ENCODE measurements at regions not wholly inside any gene's neighbourhood (a gene's known extent, or its start where the extent isn't known, plus 50 kb on each side); places are given as distances from the start of the nearest gene placed in this dataset.

- intact Hi-C loops (cut with DNase I; ENCODE audit: low total_unique reads) (no loop called here), in situ Hi-C loops (cut with MboI; ENCODE audit: low sequenced_read_pairs in 4 of 4) (no loop called here)
- Histone ChIP-seq H3K4me1 (no peaks in the 10 kb centered on the region), H3K36me3 (no peaks in the 10 kb centered on the region), H3K9me3 (no peaks in the 10 kb centered on the region), H3K4me3 (no peak overlapping the region), H3K27me3 (no peaks in the 10 kb centered on the region), H3K27ac (no peak overlapping the region)
- TF ChIP-seq CTCF (IDR thresholded peaks at IDR 0.05 in 4 of 5, conservative IDR thresholded peaks at IDR 0.05 in 1 of 5) (no peak), POLR2A (IDR thresholded peaks at IDR 0.05) (no peak)
- ATAC-seq (no peak), DNase-seq (no peak)
Measured at GRCh38 chr3:147904421-147904820, 495.3 kb downstream of the ZIC1 start.

- ATAC-seq = no peak
- in situ Hi-C loops (cut with MboI; ENCODE audit: low sequenced_read_pairs in 4 of 4) (no loop called here), intact Hi-C loops (cut with DNase I; ENCODE audit: low total_unique reads) (no loop called here)
- no peaks in the 10 kb centered on the region for H3K4me1 ChIP-seq
- TF ChIP-seq POLR2A (IDR thresholded peaks at IDR 0.05) = no peak
- TF ChIP-seq CTCF (IDR thresholded peaks at IDR 0.05 in 4 of 5, conservative IDR thresholded peaks at IDR 0.05 in 1 of 5) = no peak
- no peak overlapping the region for H3K4me3 ChIP-seq
- H3K36me3 ChIP-seq = no peaks in the 10 kb centered on the region
- DNase-seq = no peak
- H3K27me3 ChIP-seq = no peaks in the 10 kb centered on the region
- H3K27ac ChIP-seq = no peak overlapping the region
- no peaks in the 10 kb centered on the region for H3K9me3 ChIP-seq
Measured at GRCh38 chr3:147906285-147906684, 497.1 kb downstream of the ZIC1 start.

- H3K27me3 ChIP-seq = no peaks in the 10 kb centered on the region
- intact Hi-C loops (cut with DNase I; ENCODE audit: low total_unique reads) (no loop called here), in situ Hi-C loops (cut with MboI; ENCODE audit: low sequenced_read_pairs in 4 of 4) (no loop called here)
- no peaks in the 10 kb centered on the region for H3K4me1 ChIP-seq
- no peak for TF ChIP-seq POLR2A (IDR thresholded peaks at IDR 0.05)
- TF ChIP-seq CTCF (IDR thresholded peaks at IDR 0.05 in 4 of 5, conservative IDR thresholded peaks at IDR 0.05 in 1 of 5) = no peak
- DNase-seq (no peak), ATAC-seq (no peak)
- no peaks in the 10 kb centered on the region for H3K36me3 ChIP-seq
- no peak overlapping the region for H3K4me3 ChIP-seq
- no peak overlapping the region for H3K27ac ChIP-seq
- H3K9me3 ChIP-seq = no peaks in the 10 kb centered on the region
Measured at GRCh38 chr3:147914532-147914931, 505.4 kb downstream of the ZIC1 start.

GRCh38 chr3:147915057-147915456 is 505.9 kb downstream of the ZIC1 start:
- intact Hi-C loops (cut with DNase I; ENCODE audit: low total_unique reads) (no loop called here), in situ Hi-C loops (cut with MboI; ENCODE audit: low sequenced_read_pairs in 4 of 4) (no loop called here)
- no peaks in the 10 kb centered on the region for H3K4me1 ChIP-seq
- no peak for DNase-seq
- TF ChIP-seq CTCF (IDR thresholded peaks at IDR 0.05 in 4 of 5, conservative IDR thresholded peaks at IDR 0.05 in 1 of 5) = no peak
- TF ChIP-seq POLR2A (IDR thresholded peaks at IDR 0.05) = no peak
- no peaks in the 10 kb centered on the region for H3K27me3 ChIP-seq
- no peak overlapping the region for H3K4me3 ChIP-seq
- no peaks in the 10 kb centered on the region for H3K36me3 ChIP-seq
- H3K9me3 ChIP-seq = no peaks in the 10 kb centered on the region
- no peak for ATAC-seq
- H3K27ac ChIP-seq = no peak overlapping the region

- intact Hi-C loops (cut with DNase I; ENCODE audit: low total_unique reads) (no loop called here), in situ Hi-C loops (cut with MboI; ENCODE audit: low sequenced_read_pairs in 4 of 4) (no loop called here)
- Histone ChIP-seq H3K4me1 (no peaks in the 10 kb centered on the region), H3K36me3 (no peaks in the 10 kb centered on the region), H3K27me3 (no peaks in the 10 kb centered on the region), H3K27ac (no peak overlapping the region), H3K9me3 (no peaks in the 10 kb centered on the region), H3K4me3 (peak overlapping the region in 1 of 4 donors; percentile 0)
- TF ChIP-seq POLR2A (IDR thresholded peaks at IDR 0.05) (no peak), CTCF (IDR thresholded peaks at IDR 0.05 in 4 of 5, conservative IDR thresholded peaks at IDR 0.05 in 1 of 5) (no peak)
- DNase-seq (no peak), ATAC-seq (no peak)
Measured at GRCh38 chr3:147919496-147919895, 510.3 kb downstream of the ZIC1 start.
